Stimulated activated CD8-positive, alpha-beta memory T cell treated with anti-CD3 and anti-CD28 coated beads, Interleukin-7, amount 100 ng/mL, for 48 hours (primary cell): ENCODE measurements at regions not wholly inside any gene's neighbourhood (a gene's known extent, or its start where the extent isn't known, plus 50 kb on each side); places are given as distances from the start of the nearest gene placed in this dataset.

Experiments
- DNase-seq, 2 donors: peaks; one replicate each; pipeline ENCODE4 v3.0.0-alpha.2; 2020; ENCODE audit warnings: low read depth in 1 of 2; ENCODE audit errors: extremely low read depth in 1 of 2

DNA sequence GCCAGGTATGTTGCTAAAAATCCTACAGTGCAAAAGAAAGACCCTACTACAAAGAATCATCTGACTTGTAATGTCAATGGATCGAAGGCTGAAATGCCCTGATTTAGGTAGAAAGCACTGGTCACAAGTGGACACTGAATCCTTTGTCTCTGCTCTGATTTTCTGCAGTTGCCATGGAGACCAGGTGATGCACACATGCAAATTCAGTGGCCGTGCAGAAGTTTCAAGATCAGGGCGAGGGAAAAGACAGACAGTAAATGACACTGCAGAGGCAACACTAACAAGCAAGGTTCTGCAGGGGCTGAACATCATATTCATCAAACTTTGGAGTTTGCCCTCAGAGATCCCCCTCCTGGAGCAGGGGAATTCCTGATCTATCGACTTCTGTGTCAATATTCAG, 370.3 kb upstream of the TMEM132C start:
- DNase-seq, result no peak

DNA sequence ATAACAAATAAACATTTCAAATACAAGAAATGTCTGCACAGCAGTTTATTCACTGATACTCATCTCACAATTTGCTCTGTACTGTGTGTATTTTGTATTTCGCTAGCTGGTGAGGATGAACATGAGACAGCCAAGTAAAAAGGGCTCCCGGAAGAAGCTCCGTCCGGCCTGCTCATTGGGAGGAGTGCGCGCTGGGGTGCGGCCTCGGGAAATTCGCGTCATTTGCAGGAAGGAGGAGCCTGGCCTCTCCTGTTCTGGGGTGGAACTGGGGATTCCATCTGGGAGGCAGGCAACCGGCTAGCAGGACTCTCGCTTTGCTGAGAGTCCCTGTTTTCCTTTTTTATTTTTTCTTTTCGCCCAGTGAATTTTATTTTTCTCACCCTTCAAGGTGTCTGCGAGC, 368.4 kb upstream of the TMEM132C start:
- DNase-seq, result no peak

DNA sequence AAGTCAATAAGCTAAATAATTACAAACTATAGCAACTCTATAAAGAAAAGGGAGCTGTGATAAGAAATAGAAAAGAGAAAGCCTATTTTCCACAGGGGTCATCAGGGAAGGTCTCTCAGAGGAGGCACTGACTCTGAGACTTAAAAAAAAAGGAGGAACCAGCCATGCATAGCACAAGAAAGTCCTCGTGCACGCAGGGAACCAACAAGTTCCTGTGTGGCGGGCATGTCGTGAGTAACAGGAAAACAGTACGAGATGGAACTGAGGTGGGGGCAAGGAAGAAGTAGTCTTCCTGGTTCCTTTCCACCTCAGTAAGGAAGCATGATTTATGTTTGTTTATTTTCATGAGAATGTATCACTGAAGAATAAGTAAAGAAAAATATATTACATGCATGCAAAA, 367.0 kb upstream of the TMEM132C start:
- DNase-seq, result no peak

DNA sequence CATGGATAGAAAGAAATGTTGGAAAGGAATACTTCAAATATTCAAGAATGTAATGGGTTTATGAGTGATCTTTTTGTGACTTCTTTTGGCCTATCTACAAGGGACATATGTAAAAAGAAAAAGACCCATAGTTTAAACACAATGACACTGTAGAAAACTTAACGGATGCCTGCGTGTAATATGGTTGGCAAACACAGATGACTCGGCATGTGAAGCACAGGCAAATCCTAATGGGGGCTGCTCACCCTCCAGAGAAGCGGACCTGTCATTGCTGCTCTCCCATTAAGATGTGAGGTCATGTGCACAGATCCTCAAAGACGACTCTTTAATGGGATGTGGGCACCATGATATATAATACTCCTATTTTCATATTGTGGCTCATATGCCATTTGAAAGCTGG, 366.6 kb upstream of the TMEM132C start:
- no peak for DNase-seq

DNA sequence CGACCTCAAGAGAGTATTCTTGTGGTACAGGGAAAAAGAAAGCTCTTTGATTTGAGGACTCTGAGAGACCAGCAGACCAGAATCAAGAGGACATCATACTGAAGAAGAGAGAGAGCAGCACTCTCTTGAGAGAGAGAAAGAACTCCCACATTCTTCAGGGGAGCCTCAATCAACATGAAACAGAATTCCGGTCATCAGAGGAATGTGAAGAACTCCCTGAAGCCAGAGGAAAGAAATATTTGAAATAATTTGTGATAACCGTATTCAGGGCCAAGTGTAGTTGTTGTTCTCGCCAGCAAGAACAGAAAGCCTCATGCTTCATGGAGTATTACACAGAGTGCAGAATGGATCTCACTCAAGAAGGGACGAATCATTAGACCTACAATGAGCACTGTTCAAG, 363.8 kb upstream of the TMEM132C start:
- DNase-seq, result no peak

DNA sequence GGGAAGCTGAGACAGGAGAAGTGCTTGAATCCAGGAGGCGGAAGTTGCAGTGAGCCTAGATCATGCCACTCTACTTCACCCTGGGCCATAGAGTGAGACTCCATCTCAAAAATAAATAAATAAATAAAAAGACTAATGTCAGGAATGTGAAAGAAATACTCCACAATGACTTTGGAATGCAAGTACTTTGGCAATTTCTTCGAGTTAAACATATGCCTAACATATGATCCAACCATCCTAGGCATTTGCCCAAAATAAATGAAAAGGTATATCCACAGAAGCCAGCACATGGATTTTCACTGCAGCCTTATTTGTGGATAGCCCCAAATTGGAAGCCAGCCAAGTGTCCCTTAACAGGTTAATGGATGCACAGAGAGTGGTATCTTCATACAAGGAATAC, 357.9 kb upstream of the TMEM132C start:
- no peak for DNase-seq

DNA sequence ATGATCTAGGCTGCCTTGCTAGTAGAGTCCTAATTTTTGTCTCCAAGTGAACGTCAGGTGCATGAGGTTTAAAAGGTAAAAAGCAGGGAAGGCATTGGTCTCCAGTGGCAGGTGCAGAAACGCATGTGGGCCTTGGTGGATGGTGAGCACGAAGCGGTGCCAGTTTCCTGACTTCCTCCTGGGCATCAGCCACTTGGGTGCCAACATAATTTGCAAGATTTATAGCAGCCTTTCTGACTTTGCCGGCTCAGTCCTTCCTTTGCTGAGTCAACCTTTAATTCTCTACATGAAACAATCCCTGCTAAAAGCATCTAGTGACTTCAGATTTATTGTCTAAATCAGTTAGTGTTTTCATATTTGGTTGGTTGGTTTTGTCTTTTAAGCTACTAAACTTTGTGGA, 355.7 kb upstream of the TMEM132C start:
- DNase-seq, result no peak

DNA sequence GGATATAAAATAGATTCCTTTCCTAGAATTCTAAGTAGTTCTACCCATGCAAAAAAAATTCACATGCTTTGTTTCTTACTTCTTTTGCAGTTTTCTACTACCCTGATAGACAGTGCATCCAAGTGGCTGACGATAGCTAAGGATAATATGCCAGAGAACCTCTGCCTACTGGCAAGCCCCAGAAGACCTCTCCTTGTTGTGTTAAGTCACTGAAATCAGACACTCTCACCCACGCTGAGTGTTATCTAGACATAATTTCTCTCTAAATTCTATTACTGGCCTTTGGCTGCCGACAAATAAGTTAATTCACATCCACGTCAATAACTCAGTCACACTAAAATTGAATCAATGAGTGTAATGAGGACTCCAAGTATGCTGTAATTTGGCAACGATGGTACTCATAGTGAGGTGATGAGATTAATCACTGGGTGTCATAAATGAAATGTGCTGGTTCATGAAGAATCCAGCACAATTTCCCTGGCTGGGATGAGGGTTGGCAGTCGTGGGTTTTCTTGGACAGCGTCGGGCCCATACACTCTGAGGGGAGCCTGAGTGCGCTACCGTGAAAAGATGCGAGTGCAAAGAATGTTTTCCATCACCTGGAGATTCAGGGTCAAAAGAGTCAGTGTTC, 354.8 kb upstream of the TMEM132C start:
- DNase-seq, result no peak

DNA sequence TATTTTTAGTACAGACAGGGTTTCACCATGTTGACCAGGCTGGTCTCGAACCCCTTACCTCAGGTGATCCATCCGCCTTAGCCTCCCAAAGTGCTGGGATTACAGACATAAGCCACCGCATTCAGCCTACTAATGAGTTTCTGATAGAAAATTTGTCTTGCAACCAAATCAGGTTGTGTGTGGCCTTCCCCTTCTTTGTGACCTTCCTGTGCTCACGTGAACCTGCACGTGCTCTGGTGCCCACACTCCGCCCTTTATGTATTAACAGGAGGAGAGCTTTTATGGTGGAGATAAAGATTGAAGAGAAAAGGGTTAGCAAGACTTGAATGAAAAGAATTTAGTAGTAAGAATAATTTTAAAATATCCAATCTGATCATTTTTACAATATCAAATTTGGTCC, 343.5 kb upstream of the TMEM132C start:
- DNase-seq, result no peak

DNA sequence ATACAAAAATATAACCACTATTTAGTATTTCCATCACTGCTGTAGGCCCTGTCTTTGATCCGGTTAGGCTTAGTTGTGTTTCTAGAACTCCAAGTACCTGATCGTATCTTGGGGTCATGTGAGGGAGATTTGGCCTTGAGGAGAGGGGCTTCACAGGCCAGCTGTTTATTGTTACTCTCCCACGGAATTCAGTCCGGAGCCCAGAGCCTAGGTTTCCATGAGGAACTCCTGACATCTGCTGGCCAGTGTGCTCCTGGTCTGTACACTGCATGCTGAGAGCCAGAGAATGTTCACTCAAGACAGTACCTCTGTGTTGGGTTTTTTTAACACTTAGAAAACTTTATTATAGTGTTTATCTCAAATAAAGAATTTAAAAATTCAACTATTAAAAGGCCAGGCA, 341.0 kb upstream of the TMEM132C start:
- DNase-seq, result no peak

DNA sequence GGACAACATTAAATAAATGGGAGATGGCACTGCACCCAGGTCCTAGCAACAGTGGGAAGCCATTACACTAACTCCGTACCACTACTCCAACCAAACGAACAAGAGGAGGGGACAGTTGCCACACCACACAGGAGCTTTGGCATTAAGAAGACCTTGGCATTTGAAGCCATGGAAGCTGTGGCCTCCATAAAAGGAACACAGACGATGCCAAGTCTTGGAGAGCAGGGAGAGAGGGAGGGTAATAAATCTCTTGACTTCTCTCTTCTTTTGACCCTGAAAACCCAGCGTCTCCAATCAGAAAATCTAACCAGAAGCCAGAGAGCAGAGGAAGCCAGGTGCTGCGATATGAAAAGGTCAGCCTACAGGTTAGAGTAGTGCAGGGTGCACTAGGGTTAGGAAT, 338.8 kb upstream of the TMEM132C start:
- DNase-seq, result no peak

DNA sequence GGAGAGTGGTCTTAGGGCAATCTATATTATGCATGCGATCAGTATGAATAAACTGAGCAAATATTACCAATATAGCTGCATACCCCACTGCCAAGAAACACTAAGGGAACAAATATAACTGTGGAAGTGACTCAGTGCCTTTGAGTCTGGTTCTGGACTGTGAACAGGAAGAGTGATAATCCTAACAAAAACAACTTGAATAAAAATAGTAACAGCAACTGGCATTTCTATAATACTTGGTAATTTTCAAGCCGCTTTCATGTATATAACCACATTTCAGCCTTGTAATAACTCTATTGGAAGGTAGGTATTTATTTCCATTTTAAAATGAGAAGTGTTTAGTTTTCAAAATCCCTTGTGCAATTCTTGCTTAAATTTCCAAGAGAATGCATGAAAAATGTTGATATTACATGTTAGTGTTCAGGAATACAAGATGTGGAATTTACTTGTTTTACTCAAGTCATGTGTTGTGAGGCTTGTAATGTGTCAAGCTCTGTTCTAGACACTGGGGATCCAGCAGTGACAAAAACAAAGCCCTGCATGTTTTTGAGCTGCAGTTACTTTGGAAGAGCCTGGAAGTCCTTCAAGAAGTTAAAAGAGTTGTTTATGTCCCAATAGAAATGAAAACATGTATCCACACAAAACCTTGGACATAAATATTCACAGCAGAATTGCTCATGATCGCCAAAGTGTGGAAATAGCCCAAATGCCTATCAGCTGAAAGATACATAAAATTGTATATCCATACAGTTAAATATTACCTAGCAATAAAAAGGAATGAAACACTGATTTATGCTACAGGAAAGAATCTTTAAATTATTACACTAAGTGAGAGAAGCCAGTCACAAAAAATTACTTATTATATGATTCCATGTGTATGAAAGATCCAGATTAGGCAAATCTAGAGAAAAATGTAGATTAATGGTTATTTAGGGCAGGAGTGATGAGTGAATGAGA, 338.1 kb upstream of the TMEM132C start:
- DNase-seq, result no peak

DNA sequence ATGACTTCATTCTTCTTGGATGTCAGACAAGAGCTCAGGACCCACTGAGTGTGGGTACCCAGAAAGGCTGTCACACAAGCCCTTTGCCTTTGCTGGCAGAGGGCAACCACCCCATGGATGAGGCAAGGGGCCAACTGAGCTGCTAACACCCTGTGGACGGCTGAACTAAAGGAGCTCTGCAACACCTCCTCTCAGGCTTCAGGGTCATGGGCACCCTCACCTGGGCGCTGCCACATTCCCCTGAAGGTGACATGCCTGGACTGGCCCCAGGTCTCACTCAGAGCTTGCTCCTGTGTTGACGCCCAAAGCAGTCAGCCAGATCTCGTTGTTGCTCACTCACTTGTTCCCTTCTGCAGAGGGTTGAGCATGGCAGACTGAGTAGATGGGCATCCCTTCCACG, 336.8 kb upstream of the TMEM132C start:
- no peak for DNase-seq

DNA sequence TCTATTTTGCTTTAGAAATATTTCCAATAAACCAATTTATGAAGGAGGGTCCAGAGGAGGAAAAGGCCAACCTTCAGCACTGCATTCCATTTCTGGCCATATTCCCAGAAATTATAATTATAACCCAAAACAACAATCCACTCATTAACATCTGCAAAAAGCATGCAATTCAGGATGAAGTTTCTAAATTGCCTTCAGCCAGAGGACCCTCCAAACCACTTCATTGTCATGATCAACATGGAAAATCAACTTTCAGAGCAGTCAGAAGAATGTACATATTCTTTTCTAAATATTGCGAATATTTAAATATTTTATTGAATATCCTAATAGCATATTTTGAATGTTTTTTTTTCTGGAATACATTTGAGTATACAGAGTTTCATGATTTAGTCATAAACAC, 332.6 kb upstream of the TMEM132C start:
- no peak for DNase-seq

DNA sequence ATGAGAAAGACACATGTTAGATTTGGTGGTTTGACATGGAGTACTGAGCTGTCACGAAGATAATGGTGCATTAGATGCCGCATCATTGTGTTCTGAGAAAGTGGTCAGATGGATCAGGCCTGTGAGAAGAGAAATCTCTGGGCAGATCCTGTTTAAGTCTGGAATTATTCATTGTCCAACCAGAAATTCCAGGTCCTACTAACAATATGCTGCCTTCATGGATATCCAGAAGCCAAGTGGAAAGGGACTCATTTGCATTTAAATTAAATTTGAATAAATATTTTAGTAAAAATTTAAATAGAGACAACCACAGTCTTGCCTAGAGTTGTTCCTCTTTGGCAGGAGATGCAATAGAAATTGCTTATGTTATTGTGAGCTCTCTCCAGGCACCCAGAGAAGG, 330.5 kb upstream of the TMEM132C start:
- no peak for DNase-seq

DNA sequence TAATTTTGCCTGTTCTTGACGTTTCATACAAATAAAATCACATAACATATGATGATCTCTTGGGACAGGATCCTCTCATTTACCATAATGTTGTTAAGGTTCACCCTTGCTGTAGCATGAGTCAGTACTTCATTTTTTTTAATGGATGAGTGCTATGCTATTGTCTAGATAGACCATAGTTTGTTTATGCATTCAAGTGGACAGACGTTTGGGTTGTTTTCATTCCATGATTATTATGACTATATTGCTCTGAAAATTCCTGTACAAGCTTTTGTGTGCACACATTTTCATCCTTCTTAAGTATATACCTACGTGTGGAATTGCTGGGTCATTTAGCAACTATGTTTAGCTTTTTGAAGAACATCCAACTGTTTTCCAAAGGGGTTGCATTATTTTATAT, 325.6 kb upstream of the TMEM132C start:
- DNase-seq, result no peak

DNA sequence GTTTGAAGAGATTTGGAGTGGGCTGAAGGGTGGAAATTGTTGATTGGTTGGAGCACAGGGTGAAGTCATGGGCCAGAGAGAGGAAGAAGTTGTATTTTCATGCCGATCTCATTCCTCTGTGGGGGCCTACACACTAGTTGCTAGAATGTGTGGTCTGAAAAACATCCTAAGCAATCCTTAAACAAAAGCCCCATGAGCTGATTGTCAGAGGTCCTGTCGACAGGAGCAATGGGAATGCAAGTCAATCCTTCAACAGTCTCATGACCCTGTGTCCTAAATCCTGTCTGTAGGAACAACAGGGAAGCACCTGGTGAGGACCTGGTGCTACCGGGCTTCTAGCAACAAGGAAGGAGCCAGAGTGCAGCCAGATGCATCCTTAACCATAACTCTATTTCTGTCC, 324.0 kb upstream of the TMEM132C start:
- no peak for DNase-seq

DNA sequence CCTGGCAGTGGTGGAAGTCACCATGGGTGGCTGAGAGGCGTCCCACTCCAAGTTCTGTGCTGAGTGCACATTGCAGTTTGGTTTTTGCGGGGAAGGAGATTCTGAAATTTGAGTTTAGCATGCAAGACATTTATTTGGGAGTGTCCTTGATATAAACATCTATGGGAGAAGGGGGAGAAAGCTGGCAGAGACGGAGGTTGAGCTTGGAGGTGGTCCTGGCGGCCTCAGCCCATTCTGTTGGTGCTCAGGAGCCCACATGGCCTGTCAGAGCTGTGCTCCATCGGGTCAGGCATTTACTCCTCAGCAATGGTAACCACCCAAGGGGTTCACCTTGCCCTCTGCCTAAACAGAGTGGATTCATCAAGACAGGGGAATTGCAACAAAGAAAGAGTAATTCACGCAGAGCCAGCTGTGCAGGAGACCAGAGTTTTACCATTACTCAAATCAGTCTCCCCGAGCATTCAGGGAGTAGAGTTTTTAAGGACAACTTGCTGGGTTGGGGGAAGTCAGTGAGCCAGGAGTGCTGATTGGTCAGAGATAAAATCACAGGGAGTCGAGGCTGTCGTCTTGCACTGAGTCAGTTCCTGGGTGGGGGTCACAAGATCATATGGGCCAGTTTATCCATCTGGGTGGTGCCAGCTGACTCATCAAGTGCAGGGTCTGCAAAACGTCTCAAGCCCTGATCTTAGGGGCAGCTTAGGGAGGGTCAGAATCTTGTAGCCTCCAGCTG, 323.3 kb upstream of the TMEM132C start:
- no peak for DNase-seq

DNA sequence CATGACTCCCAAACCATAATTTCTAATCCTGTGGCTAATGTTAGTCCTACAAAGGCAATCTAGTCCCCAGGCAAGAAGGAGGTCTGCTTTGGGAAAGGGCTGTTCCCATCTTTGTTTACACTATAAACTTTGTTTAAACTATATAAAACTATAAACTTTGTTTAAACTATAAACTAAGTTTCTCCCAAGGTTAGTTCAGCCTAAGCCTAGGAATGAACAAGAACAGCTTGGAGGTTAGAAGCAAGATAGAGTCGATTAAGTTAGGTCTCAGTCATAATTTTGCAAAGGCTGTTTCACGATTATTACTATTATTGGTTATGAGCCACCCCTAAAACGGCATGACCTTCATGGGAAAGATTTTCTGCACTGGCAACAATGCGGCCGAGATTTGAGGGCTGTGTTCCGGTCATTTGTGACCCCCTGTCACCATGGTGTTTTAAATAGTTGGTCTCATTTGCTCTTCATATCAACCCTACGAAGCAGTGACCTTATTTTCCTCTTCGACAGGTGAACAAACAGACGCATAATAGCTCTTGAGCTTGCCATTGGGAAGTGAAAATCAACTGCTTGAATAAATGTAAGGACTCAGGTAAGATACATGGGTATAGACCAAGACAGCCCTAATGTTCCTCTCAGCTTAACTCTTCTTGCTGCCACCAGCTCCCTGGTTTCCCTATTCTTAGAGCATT, 322.6 kb upstream of the TMEM132C start:
- no peak for DNase-seq

DNA sequence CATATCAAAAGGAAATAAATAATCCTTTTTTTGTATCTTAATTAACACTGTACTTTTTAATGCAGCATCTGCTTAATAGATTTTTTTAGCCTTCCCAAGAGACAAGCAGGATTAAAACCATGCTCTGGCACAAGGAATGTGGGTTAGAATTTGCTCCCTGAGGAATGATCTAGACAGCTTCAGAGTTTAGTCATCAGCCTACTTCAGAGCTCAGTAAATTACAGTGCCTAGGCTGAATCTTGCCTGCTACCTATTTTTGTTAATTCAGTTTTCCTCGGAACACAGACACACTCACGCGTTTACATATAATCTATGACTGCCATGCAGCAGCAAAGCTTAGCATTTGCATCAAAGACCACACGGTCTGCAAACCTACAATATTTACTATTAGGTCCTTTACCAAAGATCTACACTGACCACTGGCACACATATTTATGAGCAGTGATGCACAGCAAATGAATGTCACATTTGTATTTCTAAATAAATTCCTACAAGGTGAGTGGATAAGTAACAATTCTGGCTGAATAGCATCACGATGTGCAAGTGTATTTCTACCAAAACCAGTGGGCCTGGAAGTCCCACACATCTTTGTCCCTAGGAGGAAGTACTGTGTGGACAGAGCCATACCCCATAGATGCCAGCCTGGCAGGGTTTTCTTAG, 309.8 kb upstream of the TMEM132C start:
- DNase-seq, result no peak

DNA sequence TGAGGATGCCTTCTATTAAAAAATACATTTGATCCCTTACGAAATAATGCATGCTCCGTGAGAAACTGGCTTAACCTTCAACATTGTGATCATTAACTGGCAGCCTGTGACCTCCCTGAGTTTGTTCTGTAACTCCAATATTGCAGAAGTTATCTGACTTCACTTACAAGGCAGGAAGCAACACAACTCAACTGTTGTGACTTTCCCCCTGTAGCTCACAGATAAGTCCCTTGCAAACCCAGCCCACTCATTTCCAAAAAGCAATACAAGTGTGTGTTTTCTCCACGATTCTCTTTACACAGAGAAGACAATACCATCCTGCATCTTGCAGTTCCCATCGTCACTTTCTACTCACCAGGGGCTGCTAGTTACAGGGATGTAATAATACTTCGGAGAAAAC, 304.7 kb upstream of the TMEM132C start:
- DNase-seq, result no peak
